GM12864 (cell line): ENCODE measurements at regions not wholly inside any gene's neighbourhood (a gene's known extent, or its start where the extent isn't known, plus 50 kb on each side); places are given as distances from the start of the nearest gene placed in this dataset.
A peak's percentile ranks its signal among the peaks of the same experiment; 100 is the strongest.

Source experiments
- DNase-seq: peaks from one replicate; pipeline ENCODE4 v3.0.0-alpha.2; 2011; ENCODE audit warnings: low read depth
- H3K4me3 ChIP-seq: 2 replicates; pipeline ENCODE4 v1.5.1; 2011; ENCODE audit warnings: mild to moderate bottlenecking, low read depth, low read length, control low read depth
- CTCF ChIP-seq: IDR thresholded peaks from 2 replicates; pipeline ENCODE4 v1.5.1; 2011; ENCODE audit warnings: low read depth, mild to moderate bottlenecking, moderate library complexity, low read length, control low read depth, inconsistent platforms; ENCODE audit errors: missing control alignments

DNA sequence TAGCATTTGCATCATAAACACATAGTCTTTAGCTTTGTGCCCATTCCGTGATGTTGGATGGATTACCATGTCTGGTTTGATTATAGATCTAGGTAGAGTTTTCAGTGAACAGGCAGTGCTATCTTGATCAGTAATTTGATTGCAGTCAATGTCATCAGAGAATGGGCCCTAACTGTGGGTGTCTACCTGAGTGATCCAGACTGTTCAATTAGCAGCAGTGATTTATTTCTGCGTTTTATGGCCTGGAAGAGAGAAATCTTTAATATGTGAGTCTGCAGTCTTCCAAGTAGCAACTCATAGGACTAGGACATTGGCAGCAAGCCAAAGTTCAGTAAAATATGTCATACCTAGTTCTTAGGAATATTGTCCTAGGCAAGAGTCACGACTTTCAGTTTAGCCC lies 80.3 kb downstream of the CASP12 start:
- TF ChIP-seq CTCF = no peak
- H3K4me3 ChIP-seq = no peak overlapping the region
- DNase-seq = no peak

DNA sequence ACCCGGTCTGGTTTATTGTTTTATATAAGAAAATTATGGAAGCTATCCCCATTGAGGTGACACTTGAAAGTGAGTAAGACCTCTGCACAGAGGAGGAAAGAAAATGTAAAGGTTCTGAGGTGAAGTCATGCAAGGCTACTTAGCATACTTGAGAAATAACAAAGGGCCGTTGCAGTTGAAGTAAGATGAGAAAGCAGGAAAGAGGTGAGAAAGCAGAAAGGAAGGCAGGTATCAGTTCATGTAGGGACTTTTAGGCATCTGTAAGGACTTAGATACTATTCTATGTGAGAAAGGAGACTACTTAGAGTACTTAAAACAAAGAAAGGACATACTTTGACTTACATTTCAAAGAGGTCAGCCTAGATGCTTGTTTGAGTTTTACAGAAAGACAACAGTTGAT lies 84.7 kb downstream of the CASP12 start:
- H3K4me3 ChIP-seq = no peak overlapping the region
- DNase-seq = no peak
- no peak for TF ChIP-seq CTCF

- TF ChIP-seq CTCF = no peak
- H3K4me3 ChIP-seq = no peak overlapping the region
- no peak for DNase-seq
Measured at GRCh38 chr11:104812103-104812788, 86.0 kb downstream of the CASP12 start.

DNA sequence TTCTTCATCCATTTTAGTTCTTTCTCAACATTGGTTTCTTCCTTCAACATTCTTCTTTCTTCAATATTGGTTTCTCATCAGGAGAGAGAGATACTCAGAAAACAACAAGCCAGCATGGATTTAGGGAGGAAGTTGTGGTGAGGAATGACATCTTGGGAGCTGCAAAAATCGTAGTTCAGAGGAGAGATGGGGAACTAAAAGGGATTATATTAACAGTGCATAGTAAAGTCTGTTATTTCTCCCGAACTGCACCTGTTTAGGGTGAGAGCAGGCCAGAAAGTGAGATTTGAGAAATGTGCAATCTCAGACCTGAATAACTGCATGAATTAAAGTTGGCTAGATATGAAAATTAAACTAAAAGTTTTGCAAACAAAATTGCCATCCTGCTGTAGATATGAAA lies 94.5 kb downstream of the CASP12 start:
- H3K4me3 ChIP-seq = no peak overlapping the region
- no peak for DNase-seq
- TF ChIP-seq CTCF = no peak

GRCh38 chr11:104799251-104799650 lies 99.0 kb downstream of the CASP12 start:
- no peak for TF ChIP-seq CTCF
- DNase-seq = peak; percentile 22
- H3K4me3 ChIP-seq = no peak overlapping the region

DNA sequence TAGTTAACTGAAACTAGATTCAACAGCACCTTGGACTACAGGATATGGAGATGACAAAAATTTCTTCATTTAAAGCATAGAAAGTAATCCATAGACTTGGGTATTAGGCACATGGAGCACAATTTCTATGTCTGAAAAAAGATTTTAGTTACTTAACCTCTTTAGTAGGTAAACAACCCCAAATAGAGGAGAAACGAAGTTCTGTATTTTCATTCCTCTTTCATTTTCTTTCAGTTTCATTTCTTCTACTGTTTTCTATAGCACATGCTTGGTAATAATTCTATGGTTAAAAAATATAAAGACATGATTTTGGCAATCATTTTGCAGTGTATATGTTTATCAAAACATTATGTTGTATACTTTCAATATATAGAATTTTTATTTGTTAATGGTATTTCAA lies 99.5 kb downstream of the CASP12 start:
- DNase-seq = no peak
- H3K4me3 ChIP-seq = no peak overlapping the region
- no peak for TF ChIP-seq CTCF

- no peak overlapping the region for H3K4me3 ChIP-seq
- no peak for TF ChIP-seq CTCF
- no peak for DNase-seq
Measured at GRCh38 chr11:104796301-104796700, 102.0 kb downstream of the CASP12 start.
